ENCODE measurements at regions not wholly inside any gene's neighbourhood (a gene's known extent, or its start where the extent isn't known, plus 50 kb on each side); places are given as distances from the start of the nearest gene placed in this dataset.

DNA sequence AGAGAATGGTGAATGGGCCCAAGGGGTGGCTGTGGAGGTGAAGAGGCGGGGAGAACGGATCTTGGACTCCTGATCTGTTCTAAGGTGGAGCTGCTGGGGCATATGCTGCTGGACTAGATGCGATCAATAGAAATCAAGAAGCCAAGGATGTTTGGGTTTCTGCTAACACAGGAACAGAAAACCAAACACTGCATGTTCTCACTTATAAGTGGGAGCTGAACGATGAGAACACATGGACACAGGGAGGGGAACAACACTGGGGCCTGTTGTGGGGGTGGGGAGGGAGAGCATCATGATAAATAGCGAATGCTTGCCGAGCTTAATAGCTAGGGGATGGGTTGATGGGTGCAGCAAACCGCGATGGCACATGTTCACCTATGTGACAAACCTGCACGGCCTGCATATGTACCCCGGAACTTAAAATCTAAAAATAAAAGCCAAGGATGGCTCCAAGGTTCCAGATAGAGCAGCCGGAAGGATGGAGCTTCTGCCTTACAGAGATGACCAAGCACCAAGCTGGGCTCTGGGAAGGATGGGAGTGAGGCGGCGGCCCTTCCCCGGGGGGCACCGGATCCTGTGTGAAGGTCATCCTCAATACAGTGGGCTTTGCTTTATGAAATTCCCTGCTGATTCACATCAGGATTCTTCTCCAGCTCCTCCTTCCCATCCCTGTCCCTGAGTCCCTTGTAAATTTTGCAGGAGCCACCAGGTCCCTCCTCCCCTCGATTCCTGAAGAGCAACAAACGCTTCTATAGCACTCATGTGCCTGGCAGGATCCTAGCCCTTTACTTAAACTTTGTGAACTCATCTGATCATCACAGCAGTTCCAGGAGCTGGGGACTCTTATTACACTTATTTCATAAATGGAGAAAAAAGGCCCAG lies 109.2 kb upstream of the PTPN1 start:
- DNase-seq (ENCODE audit: low read depth in 4 of 4, low spot score in 1 of 4) = no peak

DNA sequence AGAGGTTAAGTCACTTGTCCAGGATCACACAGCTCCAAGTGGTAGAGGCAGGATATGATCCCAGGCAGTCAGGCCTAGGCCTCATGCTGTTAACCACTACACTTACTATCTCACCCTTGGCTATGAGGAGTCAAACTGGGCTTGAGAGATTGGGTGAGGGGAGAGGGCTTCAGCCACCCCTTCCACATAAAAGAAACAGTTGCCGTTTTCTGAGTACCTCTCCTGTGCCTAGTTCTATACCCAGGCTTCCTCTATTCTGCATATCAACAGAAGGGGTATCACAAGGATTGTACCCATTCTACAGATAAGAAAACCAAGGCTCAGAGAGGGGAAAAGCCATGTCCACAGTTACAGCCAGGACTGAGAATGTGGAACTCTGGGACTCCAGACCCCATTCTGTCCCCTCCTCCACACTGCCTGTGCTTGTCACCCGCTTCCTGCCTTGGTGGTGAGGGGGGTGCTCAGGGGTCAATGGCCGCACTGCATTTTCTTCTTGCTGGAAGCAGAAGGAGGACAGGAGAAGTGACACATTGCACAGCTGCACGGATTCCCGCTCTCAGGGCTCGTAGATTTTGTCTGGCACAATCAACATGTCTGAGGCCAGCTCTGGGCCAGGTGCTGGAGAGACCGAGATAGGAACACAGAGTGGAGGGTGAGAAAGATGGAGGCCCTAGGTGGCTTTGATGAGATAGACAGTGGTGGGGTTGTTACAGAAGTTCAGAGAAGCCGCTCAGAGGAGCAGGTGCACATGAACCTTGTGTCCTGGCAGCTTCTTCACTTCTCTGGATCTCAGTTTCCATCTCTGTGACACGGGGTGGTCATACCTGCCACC lies 108.4 kb upstream of the PTPN1 start:
- DNase-seq (ENCODE audit: low read depth in 4 of 4, low spot score in 1 of 4) = no peak

DNA sequence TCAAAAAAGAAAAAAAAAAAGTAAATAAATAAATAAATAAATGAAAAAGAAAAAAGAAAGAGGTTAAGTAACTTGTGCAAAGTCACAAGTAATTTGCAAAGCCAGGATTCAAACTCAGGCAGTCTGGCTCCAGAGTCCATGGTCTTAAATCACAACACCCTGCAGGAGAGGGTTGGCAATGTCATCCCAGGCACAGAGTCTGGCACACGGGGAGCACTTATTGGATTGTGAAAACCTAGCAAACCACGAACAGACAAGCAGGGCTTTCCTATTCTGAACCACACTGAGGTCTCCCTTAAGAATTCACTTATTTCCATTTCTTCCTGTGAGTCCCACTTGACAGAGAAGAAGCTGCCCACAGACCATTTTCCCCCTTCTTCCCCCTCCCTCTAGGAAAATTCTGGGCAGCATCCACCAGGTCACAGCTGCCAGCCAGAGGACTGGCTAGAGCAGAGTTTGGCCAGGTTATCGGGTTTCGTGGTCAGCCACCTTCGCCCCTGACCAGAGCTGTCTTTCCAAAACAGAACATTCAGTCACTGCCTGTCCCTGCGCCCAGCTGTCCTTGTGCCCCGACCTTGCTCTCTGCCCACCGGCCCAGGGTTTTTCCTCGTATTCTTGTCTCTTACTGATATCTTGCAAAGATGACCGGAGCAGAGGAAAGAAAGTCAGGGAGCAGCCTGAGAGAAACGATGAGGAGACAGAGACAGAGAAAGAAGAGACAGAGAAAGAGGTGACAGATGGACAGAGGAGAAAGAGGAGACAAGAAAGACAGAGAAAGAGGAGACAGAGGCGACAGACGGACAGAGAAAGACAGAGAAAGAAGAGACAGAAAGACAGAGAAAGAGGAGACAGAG lies 106.4 kb upstream of the PTPN1 start:
- no peak for DNase-seq (ENCODE audit: low read depth in 4 of 4, low spot score in 1 of 4)

DNA sequence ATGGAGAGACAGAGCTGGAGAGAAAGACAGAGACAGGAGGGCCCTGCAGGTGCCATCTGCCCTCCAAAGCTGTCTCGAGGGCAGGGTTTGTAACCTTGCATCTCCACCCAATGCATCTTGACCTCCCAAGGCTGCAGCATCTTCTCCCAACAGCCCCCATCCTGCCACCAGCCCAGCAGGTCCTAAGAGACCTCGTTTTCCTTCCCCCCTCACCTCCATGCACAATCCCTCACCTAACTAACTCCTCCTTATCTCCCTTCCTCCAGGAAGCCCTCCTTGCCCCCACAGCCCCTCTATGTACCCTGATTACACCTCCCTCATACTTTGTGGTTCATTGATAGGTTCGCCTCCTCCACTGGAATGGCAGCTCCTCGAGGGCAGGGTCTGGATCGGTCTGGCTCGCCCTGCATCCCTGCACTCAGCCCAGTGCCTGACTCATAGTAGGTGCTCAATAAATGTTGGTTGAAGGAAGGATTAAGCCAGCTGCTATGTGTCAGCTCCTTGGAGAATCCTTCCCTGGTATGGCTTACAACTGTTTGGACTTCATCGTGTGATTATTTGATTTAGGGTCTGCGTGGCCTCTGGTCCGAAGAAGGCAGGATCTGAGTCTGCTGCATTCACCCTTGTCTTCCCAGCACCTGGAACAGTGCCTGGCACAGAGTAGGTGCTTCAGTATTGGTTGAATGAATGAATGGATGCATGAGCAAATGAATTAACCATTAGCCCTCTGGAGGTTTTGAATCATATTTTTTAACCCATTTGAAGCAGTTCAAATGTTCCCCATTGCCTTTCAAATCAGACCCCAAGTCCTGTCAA lies 105.6 kb upstream of the PTPN1 start:
- DNase-seq (ENCODE audit: low read depth in 4 of 4, low spot score in 1 of 4) = no peak

DNA sequence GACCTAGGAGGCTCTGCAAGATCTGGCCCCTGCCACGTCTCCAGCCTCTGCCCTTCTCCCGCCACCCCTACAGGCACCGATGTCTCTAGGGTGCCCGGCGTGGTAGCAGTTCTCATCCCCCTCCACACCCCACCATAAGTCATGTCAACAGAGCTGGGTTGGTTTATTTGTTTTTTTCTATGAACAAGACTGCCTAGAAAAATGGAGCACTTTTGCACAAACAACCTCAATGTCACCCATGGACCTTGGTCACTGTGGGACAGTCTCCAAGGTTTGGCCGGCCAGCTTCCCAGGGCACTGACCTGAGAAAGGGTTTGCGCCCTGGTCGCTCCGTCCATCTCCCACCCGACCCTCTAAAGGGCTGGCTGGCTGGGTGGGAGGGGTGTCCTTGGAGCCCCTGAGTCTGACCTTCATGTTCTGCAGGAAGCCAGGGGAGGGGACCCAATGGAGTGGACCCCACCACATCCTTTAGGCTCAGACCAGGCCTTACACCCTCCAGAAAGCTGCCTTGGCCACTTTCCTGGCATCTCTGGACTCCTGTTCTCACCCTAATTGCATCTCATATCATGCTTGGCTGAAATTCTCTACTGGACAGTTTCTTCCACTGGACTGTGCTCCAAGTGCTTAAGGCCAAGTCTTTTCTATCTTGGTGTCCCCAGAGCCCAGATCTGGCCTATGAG lies 104.8 kb upstream of the PTPN1 start:
- DNase-seq (ENCODE audit: low read depth in 4 of 4, low spot score in 1 of 4) = no peak

DNA sequence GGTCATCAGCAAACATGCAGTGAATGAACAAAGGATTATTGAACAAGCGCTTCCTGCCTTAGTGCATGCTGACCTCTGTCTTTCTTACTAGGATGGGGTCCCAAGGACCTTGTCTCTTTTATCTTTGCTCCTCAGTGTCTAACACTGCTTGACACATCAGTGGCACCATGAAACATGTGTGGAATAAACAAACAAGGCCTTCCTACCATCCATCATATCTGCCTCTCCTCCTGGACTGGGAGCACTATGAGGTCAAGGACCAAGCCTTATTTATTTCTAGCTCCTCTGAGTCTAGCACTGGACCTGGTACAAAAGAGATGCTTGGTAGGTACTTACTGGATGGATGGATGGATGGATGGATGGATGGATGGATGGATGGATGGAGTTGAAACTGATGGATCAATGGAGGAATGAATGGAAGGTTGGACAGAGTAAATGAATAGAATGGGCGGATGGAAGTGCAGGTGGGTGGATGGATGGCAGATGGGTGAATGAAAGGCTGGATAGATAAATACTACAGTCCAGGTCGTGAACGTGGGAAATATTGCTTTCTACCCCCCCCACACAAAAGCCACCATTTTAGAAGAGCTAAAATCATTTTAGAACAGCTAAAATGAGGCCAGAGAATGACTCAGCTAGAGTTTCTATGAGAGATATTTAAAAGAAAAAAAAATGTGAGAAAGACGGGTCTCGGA lies 104.1 kb upstream of the PTPN1 start:
- no peak for DNase-seq (ENCODE audit: low read depth in 4 of 4, low spot score in 1 of 4)

DNA sequence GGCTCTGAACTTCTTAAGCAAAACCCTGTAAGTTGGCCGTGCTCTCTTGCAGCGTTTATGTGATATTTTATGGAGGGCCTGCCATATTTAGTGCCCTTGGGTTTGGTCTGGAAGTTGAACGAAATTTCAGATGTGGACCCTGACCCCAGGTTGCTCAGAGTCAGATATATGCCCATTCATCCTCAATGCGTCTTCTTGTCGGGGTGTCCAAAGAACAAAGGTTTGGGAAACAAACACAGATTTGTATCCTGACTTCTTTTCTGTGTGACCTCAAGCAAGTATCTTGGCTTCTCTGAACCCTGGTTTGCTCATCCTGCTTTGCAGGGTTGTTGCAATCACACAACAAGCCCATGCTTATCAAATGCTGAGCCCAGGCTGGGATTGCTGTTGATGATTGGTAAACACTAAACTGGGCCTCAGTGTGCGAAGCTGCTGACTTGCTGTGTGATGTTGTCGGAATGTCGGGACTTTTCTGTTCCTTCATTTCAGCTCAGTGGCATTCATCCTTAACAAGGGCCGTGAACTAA lies 103.5 kb upstream of the PTPN1 start:
- no peak for DNase-seq (ENCODE audit: low read depth in 4 of 4, low spot score in 1 of 4)

DNA sequence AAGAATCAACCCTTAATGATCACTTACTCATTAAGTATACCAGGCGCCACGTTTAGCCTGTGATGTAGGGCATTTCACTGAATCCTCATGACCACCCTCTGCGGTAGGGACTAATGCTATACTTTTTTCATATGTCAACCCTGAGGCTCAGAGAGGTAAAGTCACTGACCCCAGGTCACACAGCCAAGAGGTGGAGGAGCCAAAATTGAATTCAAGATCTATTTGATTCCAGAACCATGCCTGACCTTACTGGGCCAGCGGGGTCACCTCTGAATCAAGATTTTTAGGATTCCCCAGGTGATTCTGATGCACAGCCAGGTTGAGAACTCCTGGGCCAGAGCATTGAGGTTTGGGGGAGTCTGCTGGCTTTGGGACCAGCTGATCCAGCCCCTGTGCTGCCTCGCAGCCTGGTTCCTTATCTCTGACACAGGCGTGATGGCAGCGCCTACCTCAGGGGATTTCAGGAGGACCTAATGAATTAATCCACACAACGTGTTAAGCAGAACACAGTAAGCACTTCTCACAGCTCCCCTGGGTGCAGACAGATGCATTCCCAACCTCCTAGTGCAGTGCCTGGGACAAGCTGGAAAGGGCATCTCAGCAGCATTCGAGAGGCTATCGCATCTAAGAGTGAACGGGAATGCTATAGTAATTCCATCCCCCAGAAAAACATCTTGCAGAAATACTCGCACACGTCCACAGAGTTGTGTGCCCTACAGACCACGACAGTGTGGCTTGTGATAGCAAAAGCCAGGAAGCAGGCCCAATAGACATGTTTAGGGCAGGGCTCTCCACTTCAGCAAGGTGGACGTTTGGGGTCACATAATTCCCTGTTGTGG lies 101.4 kb upstream of the PTPN1 start:
- DNase-seq (ENCODE audit: low read depth in 4 of 4, low spot score in 1 of 4) = no peak

DNA sequence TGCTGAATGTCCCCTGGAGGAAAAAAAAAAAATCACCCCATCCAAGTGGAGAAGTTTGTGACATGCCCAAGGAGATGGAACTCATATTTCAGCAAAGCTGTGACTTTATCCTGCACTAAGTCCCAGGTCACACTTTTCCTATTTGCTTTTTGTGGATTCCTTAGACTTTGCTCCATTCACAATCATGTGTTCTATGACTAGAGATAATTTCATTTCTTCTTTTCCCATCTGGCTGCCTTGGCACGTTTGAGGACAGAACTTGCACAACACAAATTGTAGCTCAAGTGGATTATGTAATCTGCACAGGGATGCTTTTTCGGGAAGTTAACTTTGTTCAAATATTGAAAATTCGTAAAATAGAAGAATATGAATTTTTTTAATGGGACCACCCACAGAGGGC lies 100.7 kb upstream of the PTPN1 start:
- DNase-seq (ENCODE audit: low read depth in 4 of 4, low spot score in 1 of 4) = no peak

DNA sequence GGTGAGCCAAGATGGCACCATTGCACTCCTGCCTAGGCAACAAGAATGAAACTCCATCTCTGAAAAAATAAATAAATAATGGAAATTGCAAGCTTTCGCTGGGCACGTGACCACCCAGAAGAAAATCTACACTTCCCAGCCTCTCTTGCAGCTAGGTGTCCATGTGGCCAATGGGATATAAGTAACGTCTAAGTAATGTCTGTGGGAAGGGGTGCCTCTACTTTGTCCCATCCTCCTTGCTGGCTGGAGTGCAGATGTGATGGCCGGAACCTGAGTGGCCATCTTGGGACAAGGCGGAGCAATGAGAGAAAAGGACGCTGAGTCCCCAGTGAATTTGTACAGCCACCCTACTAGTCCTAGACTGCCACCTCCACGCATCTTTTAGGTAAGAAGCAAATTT lies 99.8 kb upstream of the PTPN1 start:
- DNase-seq (ENCODE audit: low read depth in 4 of 4, low spot score in 1 of 4) = no peak

DNA sequence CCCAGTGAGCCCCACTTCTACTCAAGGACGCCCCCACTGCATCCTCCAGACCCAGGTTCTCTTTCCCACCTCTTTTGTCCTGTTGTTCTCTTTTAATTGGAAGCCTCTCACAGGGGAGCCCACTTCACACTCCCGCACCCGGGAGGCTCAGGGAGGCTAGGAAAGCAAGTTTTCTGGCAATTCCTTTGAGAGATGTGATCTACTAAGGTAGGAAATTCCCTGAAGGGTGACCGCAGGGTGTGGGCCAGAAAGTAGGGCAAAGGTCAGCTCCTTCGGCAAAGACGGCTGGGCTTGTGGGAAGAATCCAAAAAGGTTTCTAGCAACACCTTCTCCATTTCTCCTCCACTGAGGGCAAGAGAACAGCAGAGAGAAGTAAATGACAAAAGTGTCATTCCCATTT lies 98.1 kb upstream of the PTPN1 start:
- DNase-seq (ENCODE audit: low read depth in 4 of 4, low spot score in 1 of 4) = no peak

DNA sequence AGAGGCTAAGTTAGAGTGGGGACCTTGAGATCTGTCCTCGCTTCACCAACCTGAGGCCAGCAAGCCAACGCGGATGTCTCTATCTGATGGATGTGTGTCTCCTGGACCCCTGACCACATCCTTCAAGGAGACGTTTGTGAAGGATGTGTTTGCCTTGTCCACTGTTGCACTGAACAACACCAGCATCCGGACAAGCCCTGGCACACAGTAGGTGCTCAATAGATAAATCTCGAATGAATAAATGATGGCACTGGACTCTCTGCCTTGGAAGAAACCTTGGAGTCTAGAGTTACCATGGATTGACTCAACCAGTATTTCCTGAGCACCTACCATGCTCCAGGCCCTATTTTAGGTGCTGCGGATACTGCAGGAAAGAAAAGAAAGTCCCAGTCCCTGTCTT lies 97.7 kb upstream of the PTPN1 start:
- DNase-seq (ENCODE audit: low read depth in 4 of 4, low spot score in 1 of 4) = no peak

DNA sequence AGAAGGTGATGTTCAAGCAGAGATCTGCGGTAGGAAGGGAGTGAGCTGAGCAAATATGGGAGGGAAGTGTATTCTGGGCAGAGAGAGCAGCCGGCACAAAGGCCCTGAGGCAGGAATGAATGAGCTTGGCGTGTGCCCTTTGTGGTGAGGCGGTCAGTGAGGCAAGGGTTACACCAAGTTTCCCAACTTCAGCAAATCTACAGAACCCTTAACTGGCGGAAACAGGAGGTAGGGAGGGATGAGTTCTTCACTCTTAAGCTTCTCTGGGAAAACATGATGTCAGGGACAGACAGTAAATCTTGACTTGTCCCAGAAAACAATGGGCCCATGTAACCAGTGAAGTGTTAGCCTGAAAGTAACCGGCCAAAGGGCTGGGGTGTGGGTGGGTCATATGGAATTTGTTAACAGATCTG lies 97.1 kb upstream of the PTPN1 start:
- no peak for DNase-seq (ENCODE audit: low read depth in 4 of 4, low spot score in 1 of 4)

DNA sequence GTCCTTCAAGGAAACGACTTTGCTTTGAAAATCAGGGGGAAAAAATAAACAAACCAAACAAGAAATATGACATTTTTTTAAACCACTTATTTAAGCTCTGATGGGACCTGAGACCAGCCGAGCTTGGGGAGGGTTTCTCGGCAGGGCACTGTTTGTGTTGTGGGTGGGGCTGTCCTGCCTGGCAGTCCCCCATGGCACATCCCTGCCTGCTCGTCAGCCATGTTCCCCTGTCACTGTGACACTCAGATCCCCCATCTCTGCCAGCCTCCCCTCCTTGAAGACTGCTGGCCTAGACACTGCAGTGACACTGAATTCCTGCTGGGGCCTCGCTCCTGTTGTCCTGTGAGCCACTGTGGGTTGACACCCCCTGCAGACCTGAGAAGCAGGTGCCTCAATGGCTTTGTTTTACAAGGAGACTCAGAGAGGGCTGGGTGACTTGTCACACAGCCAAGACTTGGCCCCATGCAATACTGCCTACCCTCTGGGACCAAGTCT lies 95.1 kb upstream of the PTPN1 start:
- DNase-seq (ENCODE audit: low read depth in 4 of 4, low spot score in 1 of 4) = no peak

DNA sequence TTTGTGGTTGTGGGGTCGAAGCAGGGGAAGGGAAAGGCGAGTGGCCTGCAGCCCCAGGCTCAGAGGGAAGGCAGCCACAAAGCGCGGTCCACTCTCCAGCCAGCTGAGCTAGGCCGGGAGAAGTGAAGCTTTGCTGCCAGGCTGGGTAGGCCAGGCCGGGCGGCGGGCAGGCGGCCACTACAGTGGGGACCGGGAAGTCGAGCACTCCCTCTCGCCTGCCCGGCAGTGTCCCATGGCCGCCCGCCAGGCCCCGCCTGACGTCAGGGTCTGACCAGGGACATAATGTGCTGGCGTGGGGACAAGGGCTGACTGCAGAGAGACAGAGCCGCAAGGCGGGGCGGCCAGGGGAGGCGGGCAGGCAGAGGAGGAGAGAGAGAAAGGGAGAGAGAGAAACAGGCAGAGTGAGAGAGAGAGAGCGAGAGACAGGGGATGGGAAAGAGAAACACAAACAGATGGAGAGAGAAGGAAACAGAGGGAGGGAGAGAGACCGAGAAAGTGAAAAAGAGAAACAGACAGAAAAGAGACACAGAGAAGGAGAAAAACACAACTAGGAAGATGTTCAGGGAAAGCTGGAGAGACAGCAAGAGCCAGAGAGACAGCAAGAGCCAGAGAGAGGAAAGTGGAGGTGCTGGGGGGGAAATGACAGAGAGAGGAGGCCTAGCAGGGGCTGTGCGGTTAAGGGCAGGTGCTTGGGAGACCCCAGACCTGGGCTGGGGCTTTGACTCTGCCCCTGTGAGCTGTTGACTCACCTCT lies 94.5 kb upstream of the PTPN1 start:
- no peak for DNase-seq (ENCODE audit: low read depth in 4 of 4, low spot score in 1 of 4)

DNA sequence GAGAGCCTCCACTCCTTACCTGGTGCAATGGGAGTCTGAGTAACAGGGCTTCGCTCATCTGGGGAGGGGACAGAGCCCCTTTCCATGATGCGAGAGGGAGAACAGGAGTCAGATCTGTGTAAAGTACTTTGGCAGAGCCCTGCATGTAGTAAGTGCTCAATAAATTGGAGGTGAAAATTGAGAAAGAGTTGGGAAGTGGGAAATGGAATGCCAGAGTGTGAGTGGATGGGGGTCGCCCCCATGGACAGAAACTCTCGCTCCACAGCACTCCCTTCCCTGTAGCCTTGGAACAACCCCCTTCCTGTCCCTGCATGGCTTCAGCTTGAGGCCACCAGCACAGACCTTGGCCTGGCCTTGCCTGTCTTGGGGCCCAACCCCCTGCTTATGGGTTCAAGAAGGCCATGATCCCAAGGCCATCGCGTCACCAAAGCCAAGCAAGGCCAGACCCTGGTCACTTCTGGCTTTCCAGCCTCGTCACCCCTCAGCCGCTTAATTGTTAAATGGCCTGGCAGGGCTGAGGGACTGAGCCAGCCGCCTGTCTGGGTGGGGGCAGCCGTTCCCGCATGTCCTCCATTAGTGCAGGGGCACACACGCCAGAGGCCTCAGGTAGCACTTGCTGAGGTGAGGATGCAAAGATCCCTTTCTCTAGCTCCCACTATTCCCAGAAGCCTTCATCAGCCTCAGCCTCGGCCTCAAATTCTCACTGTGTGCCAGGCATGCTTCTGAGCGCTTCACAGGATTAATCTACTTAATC lies 93.7 kb upstream of the PTPN1 start:
- DNase-seq (ENCODE audit: low read depth in 4 of 4, low spot score in 1 of 4) = no peak

DNA sequence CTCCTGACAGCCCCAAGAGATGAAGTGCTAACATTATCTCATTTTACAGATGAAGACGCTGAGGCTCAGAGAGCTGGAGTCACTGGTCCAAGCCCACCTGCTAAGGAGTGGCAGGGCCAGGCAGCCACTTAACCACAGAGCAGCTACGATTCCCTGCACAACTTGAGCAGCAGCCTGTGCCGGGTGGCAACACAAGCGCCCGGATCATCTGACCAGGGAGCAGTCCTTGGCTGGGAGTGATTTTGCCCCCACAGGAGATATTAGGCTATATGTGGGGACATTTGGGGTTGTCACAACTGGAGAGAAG lies 93.2 kb upstream of the PTPN1 start:
- DNase-seq (ENCODE audit: low read depth in 4 of 4, low spot score in 1 of 4) = no peak
